HepG2 (cell line): ENCODE measurements at regions not wholly inside any gene's neighbourhood (a gene's known extent, or its start where the extent isn't known, plus 50 kb on each side); places are given as distances from the start of the nearest gene placed in this dataset.

Experiments used
- ATAC-seq: fragments of 200-7000 bp; cut with Tn5 transposase; 3 replicates; pipeline ENCODE4 v1.9.1; 2020; ENCODE audit warnings: mild to moderate bottlenecking, moderate library complexity
- BruUV-seq: library from RNA; stranded (reverse); fragments of 400-500 nt; replicated peaks from 2 replicates; lab custom pipeline; 2021; lab: Mats Ljungman, UMichigan
- CTCF ChIA-PET: fragments of 300-600 bp; formaldehyde crosslinking; extraction: SDS; loops from one replicate; lab custom pipeline; 2021; ENCODE audit warnings: low total read pairs, inconsistent platforms, low intra/inter-chr PET ratio; lab: Yijun Ruan, JAX
- POLR2A ChIA-PET: fragments of 350-600 bp; sonication (Branson Sonifier 250); formaldehyde crosslinking; loops from one replicate; lab custom pipeline; 2020; ENCODE audit warnings: antibody characterized with exemption, inconsistent platforms; lab: Yijun Ruan, JAX
- DNase-seq: peaks from one replicate; pipeline ENCODE4 v3.0.0-alpha.2; 2015; ENCODE audit warnings: low spot score
- FAIRE-seq: peaks from 3 replicates; lab custom pipeline; 2011; peaks lifted over from hg19 to GRCh38; lab: Jason Lieb, UNC
- H2AFZ ChIP-seq: one replicate; pipeline ENCODE4 v1.6.1; 2011; ENCODE audit warnings: low read length, inconsistent platforms
- H3K27ac ChIP-seq: fragments of 300-600 bp; 3 replicates; pipeline ENCODE4 v1.8.0; 2011; ENCODE audit warnings: mixed run types, mild to moderate bottlenecking, mixed read lengths, low read length, inconsistent platforms; ENCODE audit not compliant: insufficient read depth; ENCODE audit errors: extremely low read length
- H3K27me3 ChIP-seq, 2 experiments: fragments of 200-600 bp in 1 of 2; 2 replicates in 1 of 2; 3 replicates in 1 of 2; pipeline versions ENCODE4 v1.6.0 to v1.8.0; 2011; ENCODE audit warnings: low read length in 2 of 2, mild to moderate bottlenecking in 2 of 2, moderate library complexity in 2 of 2, inconsistent platforms in 1 of 2; ENCODE audit not compliant: insufficient read depth in 2 of 2, control insufficient read depth in 1 of 2
- H3K36me3 ChIP-seq, 2 experiments: fragments of 200-600 bp in 1 of 2; replicated peaks in 1 of 2; 2 replicates in 1 of 2; 3 replicates in 1 of 2; pipeline versions ENCODE4 v1.5.1 to v1.8.0; 2011; ENCODE audit warnings: low read length in 2 of 2, inconsistent platforms in 1 of 2; ENCODE audit not compliant: insufficient read depth in 2 of 2, control insufficient read depth in 1 of 2
- H3K4me1 ChIP-seq: 2 replicates; pipeline ENCODE4 v1.5.1; 2012; ENCODE audit warnings: low read length, inconsistent platforms; ENCODE audit not compliant: insufficient read depth
- H3K4me2 ChIP-seq: 2 replicates; pipeline ENCODE4 v1.6.0; 2011; ENCODE audit warnings: low read depth, low read length, inconsistent platforms
- H3K4me3 ChIP-seq, 3 experiments: fragments of 200-600 bp in 1 of 3; sonication (generic), shearing (Covaris generic) in 1 of 3; replicated peaks in 1 of 3; 2 replicates each; pipeline ENCODE4 v1.5.1; 2011 to 2016; ENCODE audit warnings: low read length in 3 of 3, inconsistent platforms in 2 of 3, low read depth in 2 of 3, mild to moderate bottlenecking in 2 of 3, control low read depth in 1 of 3, mixed read lengths in 1 of 3; ENCODE audit not compliant: insufficient read depth in 1 of 3
- H3K79me2 ChIP-seq: one replicate; pipeline ENCODE4 v1.6.1; 2011; ENCODE audit warnings: low read length, inconsistent platforms; ENCODE audit not compliant: insufficient read depth
- H3K9ac ChIP-seq: 2 replicates; pipeline ENCODE4 v1.6.0; 2011; ENCODE audit warnings: mild to moderate bottlenecking, low read depth, low read length, inconsistent platforms; ENCODE audit not compliant: insufficient read depth
- H3K9me3 ChIP-seq: 2 replicates; pipeline ENCODE4 v1.5.1; 2012; ENCODE audit warnings: mild to moderate bottlenecking, low read length
- H4K20me1 ChIP-seq: 2 replicates; pipeline ENCODE4 v1.6.0; 2011; ENCODE audit warnings: inconsistent platforms, mild to moderate bottlenecking, low read length, moderate library complexity; ENCODE audit not compliant: insufficient read depth
- CCAR2 ChIP-seq: fragments of 200-400 bp; formaldehyde crosslinking; optimal IDR thresholded peaks from 2 replicates; pipeline ENCODE3; 2018; ENCODE audit warnings: low read depth, mild to moderate bottlenecking, low read length, moderate library complexity
- IRX3 ChIP-seq: sonication (generic); formaldehyde crosslinking; IDR thresholded peaks from 2 replicates; pipeline ENCODE4 v1.8.1; 2023; ENCODE audit warnings: mild to moderate bottlenecking, low read depth, missing genetic modification reagents, borderline replicate concordance
- RAD51 ChIP-seq: fragments of 450-650 bp; IDR thresholded peaks from 2 replicates; pipeline ENCODE4 v1.6.1; 2016; ENCODE audit warnings: borderline replicate concordance
- TBX2 ChIP-seq: sonication (generic); formaldehyde crosslinking; IDR thresholded peaks from 2 replicates; pipeline ENCODE4 v1.5.0; 2020; ENCODE audit warnings: missing genetic modification reagents, mild to moderate bottlenecking, borderline replicate concordance
- ZNF331 ChIP-seq: sonication (generic); formaldehyde crosslinking; IDR thresholded peaks from 2 replicates; pipeline ENCODE4 v1.4.0; 2020; ENCODE audit warnings: missing genetic modification reagents
- ZNF703 ChIP-seq: sonication (generic); formaldehyde crosslinking; IDR thresholded peaks from 2 replicates; pipeline ENCODE4 v1.5.1; 2020; ENCODE audit warnings: missing genetic modification reagents, mild to moderate bottlenecking, moderate library complexity, borderline replicate concordance
- ZNF747 ChIP-seq: sonication (generic); formaldehyde crosslinking; IDR thresholded peaks from 2 replicates; pipeline ENCODE4 v1.8.1; 2023; ENCODE audit warnings: missing genetic modification reagents, mild to moderate bottlenecking, borderline replicate concordance
- WGBS: methylation state at CpG from one replicate; pipeline ENCODE4 v1.1.6; 2017; ENCODE audit warnings: low lambda C conversion rate; 5-methylcytosine and 5-hydroxymethylcytosine counted together
- in situ Hi-C: cut with HindIII; loops from 2 replicates; pipeline ENCODE4 v1.10.0; 2017; ENCODE audit warnings: low pct_unique_long_range_greater_than_20kb; ENCODE audit not compliant: extremely low pct_ligation_motif_present
- intact Hi-C: fragments of 100-400 bp; cut with micrococcal nuclease; formaldehyde crosslinking; loops from one replicate; pipeline ENCODE4 v1.10.0; 2022; ENCODE audit not compliant: unreplicated experiment

GRCh38 chr14:53807108-53807507 is 149.5 kb downstream of the BMP4 start:
- in situ Hi-C loops = no loop called here
- ATAC-seq (no peak), DNase-seq (no peak), FAIRE-seq (no peak)
- Histone ChIP-seq H3K79me2 (no peaks in the 10 kb centered on the region), H3K4me1 (no peaks in the 10 kb centered on the region), H3K9ac (no peak overlapping the region), H3K4me3 (no peak overlapping the region), H2AFZ (no peak overlapping the region), H3K27me3 (no peaks in the 10 kb centered on the region), H3K9me3 (no peaks in the 10 kb centered on the region), H3K4me2 (no peak overlapping the region), H3K27ac (no peak overlapping the region), H4K20me1 (no peaks in the 10 kb centered on the region), H3K36me3 (no peaks in the 10 kb centered on the region)
- ChIA-PET POLR2A (no interaction called here), CTCF (no interaction called here)
- BruUV-seq = no TSS peak
- intact Hi-C loops = loop anchor here (5.0 kb wide), 1 partner anchor 565 kb away; no protein-coding TSS in a partner anchor
- 95% methylated on average over 2 of the region's 2 CpGs for WGBS
- TF ChIP-seq IRX3 = no peak

DNA sequence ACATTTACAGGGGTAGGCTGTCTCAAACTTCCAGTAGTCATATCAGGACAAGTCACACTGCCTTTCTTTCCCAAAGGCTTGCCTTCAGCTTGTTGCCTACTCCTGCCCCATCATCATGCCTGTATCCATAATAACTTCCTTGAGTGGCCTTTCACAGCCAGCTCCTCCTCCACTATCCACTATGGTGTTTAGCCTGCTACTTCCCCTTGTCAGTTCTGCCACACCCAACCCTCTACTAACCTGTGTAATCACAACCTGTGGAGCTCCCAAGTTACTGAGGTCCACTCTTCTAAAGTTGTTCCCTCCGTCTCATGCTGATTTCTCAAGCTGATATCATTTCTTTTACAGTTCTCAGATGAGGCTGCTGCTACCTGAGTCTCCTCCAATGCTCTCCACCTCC is 159.9 kb downstream of the BMP4 start:
- 90% methylated on average over 1 of the region's 1 CpG for WGBS
- H3K9ac ChIP-seq = no peak overlapping the region

More for the DNA sequence above, 159.9 kb downstream of the BMP4 start:
- BruUV-seq = no TSS peak
- Histone ChIP-seq H3K4me2 (no peak overlapping the region), H3K79me2 (no peaks in the 10 kb centered on the region), H3K27me3 (no peaks in the 10 kb centered on the region), H4K20me1 (no peaks in the 10 kb centered on the region), H3K36me3 (no peaks in the 10 kb centered on the region), H3K4me3 (no peak overlapping the region), H3K4me1 (peaks cover 29% of the 10 kb centered on the region), H3K9me3 (no peaks in the 10 kb centered on the region), H3K27ac (no peak overlapping the region), H2AFZ (no peak overlapping the region)
- TF ChIP-seq ZNF331 (CRISPR knock-in tag) (no peak), RAD51 (no peak), TBX2 (CRISPR knock-in tag) (no peak), ZNF747 (no peak), ZNF703 (CRISPR knock-in tag) (no peak), CCAR2 (no peak)
- DNase-seq (no peak), ATAC-seq (no peak), FAIRE-seq (no peak)
- ChIA-PET POLR2A (no interaction called here), CTCF (no interaction called here)
- in situ Hi-C loops = no loop called here
- intact Hi-C loops = loop anchor here (1.0 kb wide), 1 partner anchor 40 kb away; no protein-coding TSS in a partner anchor
